GM23338 (cell line): ENCODE measurements at regions not wholly inside any gene's neighbourhood (a gene's known extent, or its start where the extent isn't known, plus 50 kb on each side); places are given as distances from the start of the nearest gene placed in this dataset.

Source experiments
- ATAC-seq: fragments of 200-7000 bp; cut with Tn5 transposase; 3 replicates; pipeline ENCODE4 v1.9.1; 2020
- DNase-seq: peaks from one replicate; pipeline ENCODE4 v3.0.0-alpha.2; 2015; ENCODE audit warnings: low spot score
- H2AFZ ChIP-seq: fragments of 200-600 bp; sonication (generic); 2 replicates; pipeline ENCODE4 v1.8.0; 2016; ENCODE audit warnings: antibody characterized with exemption, mild to moderate bottlenecking, moderate library complexity
- H3F3A ChIP-seq: fragments of 200-600 bp; sonication (generic); replicated peaks from 2 replicates; pipeline ENCODE4 v1.8.0; 2017; ENCODE audit warnings: antibody characterized with exemption, mixed run types, low read depth
- H3K27ac ChIP-seq: fragments of 200-600 bp; sonication (generic); 2 replicates; pipeline ENCODE4 v1.6.1; 2016; ENCODE audit warnings: low read depth
- H3K27me3 ChIP-seq: fragments of 200-600 bp; sonication (generic); 2 replicates; pipeline ENCODE4 v1.8.0; 2016; ENCODE audit warnings: mild to moderate bottlenecking, mixed run types, moderate library complexity; ENCODE audit not compliant: insufficient read depth
- H3K36me3 ChIP-seq: fragments of 200-600 bp; sonication (generic); 2 replicates; pipeline ENCODE4 v1.8.0; 2016; ENCODE audit warnings: mild to moderate bottlenecking; ENCODE audit not compliant: insufficient read depth
- H3K4me1 ChIP-seq: fragments of 200-600 bp; sonication (generic); 2 replicates; pipeline ENCODE4 v1.8.0; 2016; ENCODE audit warnings: mild to moderate bottlenecking, moderate library complexity; ENCODE audit not compliant: insufficient read depth
- H3K4me2 ChIP-seq: fragments of 200-600 bp; sonication (generic); 2 replicates; pipeline ENCODE4 v1.7.1; 2017; ENCODE audit warnings: mixed run types
- H3K4me3 ChIP-seq: fragments of 200-600 bp; sonication (generic); 2 replicates; pipeline ENCODE4 v1.6.1; 2016; ENCODE audit warnings: mixed run types
- H3K79me2 ChIP-seq: fragments of 200-600 bp; sonication (generic); replicated peaks from 2 replicates; pipeline ENCODE4 v1.8.0; 2017; ENCODE audit warnings: mild to moderate bottlenecking; ENCODE audit not compliant: insufficient read depth
- H3K9me2 ChIP-seq: fragments of 200-600 bp; sonication (generic); 2 replicates; pipeline ENCODE4 v1.8.0; 2017; ENCODE audit not compliant: insufficient read depth
- H4K20me1 ChIP-seq: fragments of 200-600 bp; sonication (generic); replicated peaks from 2 replicates; pipeline ENCODE4 v1.8.0; 2017; ENCODE audit warnings: mild to moderate bottlenecking; ENCODE audit not compliant: insufficient read depth
- H3K27ac Mint-ChIP-seq: 2 replicates; pipeline ENCODE4 v1.8.0; 2020; ENCODE audit warnings: inconsistent platforms, mild to moderate bottlenecking, moderate library complexity, mixed read lengths
- H3K27me3 Mint-ChIP-seq: 3 replicates; pipeline ENCODE4 v1.8.0; 2022; ENCODE audit warnings: low read depth, mild to moderate bottlenecking, moderate library complexity, mixed read lengths, inconsistent platforms; ENCODE audit not compliant: insufficient read depth, poor library complexity
- H3K36me3 Mint-ChIP-seq: 3 replicates; pipeline ENCODE4 v1.8.0; 2021; ENCODE audit warnings: low read depth, mild to moderate bottlenecking, inconsistent platforms, moderate library complexity, mixed read lengths
- H3K4me1 Mint-ChIP-seq: 3 replicates; pipeline ENCODE4 v1.8.0; 2020; ENCODE audit warnings: mild to moderate bottlenecking, inconsistent platforms, mixed read lengths
- H3K4me3 Mint-ChIP-seq: 3 replicates; pipeline ENCODE4 v1.8.0; 2021; ENCODE audit warnings: moderate library complexity, mild to moderate bottlenecking, inconsistent platforms, mixed read lengths
- H3K9me3 Mint-ChIP-seq: 3 replicates; pipeline ENCODE4 v1.8.0; 2020; ENCODE audit warnings: moderate library complexity, mild to moderate bottlenecking, inconsistent platforms, mixed read lengths
- CTCF ChIP-seq, 2 experiments: fragments of 200-600 bp in 1 of 2; sonication (generic) in 1 of 2; conservative IDR thresholded peaks; 2 replicates each; pipeline versions ENCODE4 v1.5.1 to v1.6.1; 2016 to 2017; ENCODE audit warnings: antibody characterized with exemption in 2 of 2, low read depth in 2 of 2, mild to moderate bottlenecking in 2 of 2, moderate library complexity in 1 of 2
- ETS1 ChIP-seq: IDR thresholded peaks from 2 replicates; pipeline ENCODE4 v1.6.1; 2016; ENCODE audit warnings: antibody characterized with exemption
- EZH2 ChIP-seq: fragments of 200-600 bp; sonication (generic); IDR thresholded peaks from one replicate; pipeline ENCODE4 v1.8.0; 2017; ENCODE audit warnings: antibody characterized with exemption, mild to moderate bottlenecking, low read depth; ENCODE audit not compliant: unreplicated experiment
- EZH2phosphoT487 ChIP-seq: fragments of 200-600 bp; sonication (generic); IDR thresholded peaks from one replicate; pipeline ENCODE4 v1.8.1; 2018; ENCODE audit warnings: antibody characterized with exemption; ENCODE audit not compliant: unreplicated experiment
- JUNB ChIP-seq: IDR thresholded peaks from one replicate; pipeline ENCODE4 v1.6.1; 2016; ENCODE audit warnings: antibody characterized with exemption; ENCODE audit not compliant: unreplicated experiment
- NANOG ChIP-seq: IDR thresholded peaks from 2 replicates; pipeline ENCODE4 v1.6.1; 2016; ENCODE audit warnings: antibody characterized with exemption, borderline replicate concordance
- POLR2AphosphoS5 ChIP-seq: IDR thresholded peaks from 2 replicates; pipeline ENCODE4 v1.6.1; 2016; ENCODE audit warnings: antibody characterized with exemption, low read depth
- REST ChIP-seq: IDR thresholded peaks from one replicate; pipeline ENCODE4 v1.6.1; 2018; ENCODE audit warnings: antibody characterized with exemption; ENCODE audit not compliant: unreplicated experiment
- STAT1 ChIP-seq: IDR thresholded peaks from one replicate; pipeline ENCODE4 v1.6.1; 2016; ENCODE audit warnings: antibody characterized with exemption; ENCODE audit not compliant: unreplicated experiment
- ZNF114 ChIP-seq: fragments of 250-450 bp; sonication (Bioruptor Pico); IDR thresholded peaks from 2 replicates; pipeline ENCODE4 v1.5.0; 2020; ENCODE audit warnings: mild to moderate bottlenecking, moderate library complexity
- ZNF331 ChIP-seq: fragments of 250-450 bp; sonication (Bioruptor Pico); IDR thresholded peaks from 2 replicates; pipeline ENCODE4 v1.5.0; 2020; ENCODE audit warnings: low read depth, mild to moderate bottlenecking, moderate library complexity

GRCh38 chrX:121333942-121334341 lies 286.5 kb downstream of the GLUD2 start:
- Histone ChIP-seq H3K27ac (no peak overlapping the region), H3K4me3 (no peak overlapping the region), H3K79me2 (no peaks in the 10 kb centered on the region), H3K27me3 (no peaks in the 10 kb centered on the region), H3F3A (no peaks in the 10 kb centered on the region), H3K4me1 (peaks cover 21% of the 10 kb centered on the region), H2AFZ (no peak overlapping the region), H4K20me1 (no peaks in the 10 kb centered on the region), H3K36me3 (no peaks in the 10 kb centered on the region), H3K4me2 (no peak overlapping the region), H3K9me2 (no peaks in the 10 kb centered on the region)
- no peaks in the 10 kb centered on the region for H3K9me3 Mint-ChIP-seq
- ATAC-seq (peak; percentile 57), DNase-seq (peak; percentile 33)
- H3K27ac Mint-ChIP-seq, result no peak overlapping the region
- peaks cover 10% of the 10 kb centered on the region for H3K4me1 Mint-ChIP-seq
- H3K27me3 Mint-ChIP-seq, result no peaks in the 10 kb centered on the region
- TF ChIP-seq EZH2, result no peak
- TF ChIP-seq REST, result no peak
- TF ChIP-seq ZNF331 (CRISPR knock-in tag), result no peak
- no peak for TF ChIP-seq STAT1
- TF ChIP-seq CTCF (conservative IDR thresholded peaks at IDR 0.05; ENCODE audit: low read depth in 2 of 2), result peak; percentile 47 to 50
- no peak for TF ChIP-seq ZNF114 (CRISPR knock-in tag)
- H3K4me3 Mint-ChIP-seq, result no peak overlapping the region
- no peaks in the 10 kb centered on the region for H3K36me3 Mint-ChIP-seq

- no peak for ATAC-seq
- no peaks in the 10 kb centered on the region for H3F3A ChIP-seq
- Mint-ChIP-seq H3K27ac (no peak overlapping the region), H3K4me3 (no peak overlapping the region), H3K27me3 (no peaks in the 10 kb centered on the region), H3K36me3 (no peaks in the 10 kb centered on the region), H3K9me3 (no peaks in the 10 kb centered on the region), H3K4me1 (peaks cover 10% of the 10 kb centered on the region)
- no peaks in the 10 kb centered on the region for H3K9me2 ChIP-seq
- H3K36me3 ChIP-seq, result no peaks in the 10 kb centered on the region
- no peaks in the 10 kb centered on the region for H4K20me1 ChIP-seq
- no peak overlapping the region for H2AFZ ChIP-seq
- H3K4me2 ChIP-seq, result no peak overlapping the region
- H3K79me2 ChIP-seq, result no peaks in the 10 kb centered on the region
- DNase-seq, result no peak
- H3K27ac ChIP-seq, result no peak overlapping the region
- no peak overlapping the region for H3K4me3 ChIP-seq
- no peaks in the 10 kb centered on the region for H3K27me3 ChIP-seq
- peaks cover 21% of the 10 kb centered on the region for H3K4me1 ChIP-seq
- TF ChIP-seq ZNF331 (CRISPR knock-in tag) (no peak), POLR2AphosphoS5 (no peak), JUNB (no peak), EZH2 (no peak), ETS1 (no peak), REST (no peak), EZH2phosphoT487 (no peak), STAT1 (no peak), ZNF114 (CRISPR knock-in tag) (no peak), NANOG (no peak), CTCF (conservative IDR thresholded peaks at IDR 0.05; ENCODE audit: low read depth in 2 of 2) (no peak)
Measured at GRCh38 chrX:121336831-121337421, 289.5 kb downstream of the GLUD2 start.
